ENCODE measurements at regions not wholly inside any gene's neighbourhood (a gene's known extent, or its start where the extent isn't known, plus 50 kb on each side); places are given as distances from the start of the nearest gene placed in this dataset.

GRCh38 chr5:84647581-84647980 lies 262.9 kb upstream of the EDIL3 start:
- H3K4me1 Mint-ChIP-seq = no peaks in the 10 kb centered on the region

GRCh38 chr5:84642795-84643194 lies 258.1 kb upstream of the EDIL3 start:
- Mint-ChIP-seq H3K4me3 (no peak overlapping the region), H3K4me1 (no peaks in the 10 kb centered on the region), H3K27ac (no peak overlapping the region), H3K27me3 (no peaks in the 10 kb centered on the region), H3K9me3 (peaks cover 0 to 8% (median 0%) of the 10 kb centered on the region in 9 donors), H3K36me3 (no peaks in the 10 kb centered on the region)
- ATAC-seq (no peak), DNase-seq (no peak)
- POLR2A ChIA-PET = no interaction called here

More at GRCh38 chr5:84647581-84647980, 262.9 kb upstream of the EDIL3 start:
- Mint-ChIP-seq H3K27me3 (no peaks in the 10 kb centered on the region), H3K36me3 (no peaks in the 10 kb centered on the region), H3K9me3 (peaks cover 0 to 21% (median 0%) of the 10 kb centered on the region in 9 donors), H3K4me3 (no peak overlapping the region), H3K27ac (no peak overlapping the region)
- ATAC-seq (no peak), DNase-seq (no peak)
- POLR2A ChIA-PET = no interaction called here

GRCh38 chr5:84642324-84642723 lies 257.6 kb upstream of the EDIL3 start:
- DNase-seq (no peak), ATAC-seq (no peak)
- no peak overlapping the region for H3K27ac Mint-ChIP-seq
- H3K9me3 Mint-ChIP-seq = peaks cover 0 to 3% (median 0%) of the 10 kb centered on the region in 9 donors
- no peaks in the 10 kb centered on the region for H3K36me3 Mint-ChIP-seq
- H3K4me3 Mint-ChIP-seq = no peak overlapping the region
- no peaks in the 10 kb centered on the region for H3K27me3 Mint-ChIP-seq
- no peaks in the 10 kb centered on the region for H3K4me1 Mint-ChIP-seq
- POLR2A ChIA-PET = no interaction called here

GRCh38 chr5:84637662-84638375 lies 253.1 kb upstream of the EDIL3 start:
- H3K27me3 Mint-ChIP-seq = peaks cover 0 to 2% (median 0%) of the 10 kb centered on the region in 5 donors
- ATAC-seq (no peak), DNase-seq (no peak)
- H3K4me1 Mint-ChIP-seq = no peaks in the 10 kb centered on the region
- POLR2A ChIA-PET = no interaction called here
- H3K9me3 Mint-ChIP-seq = peaks cover 0 to 3% (median 0%) of the 10 kb centered on the region in 9 donors
- no peaks in the 10 kb centered on the region for H3K36me3 Mint-ChIP-seq
- H3K27ac Mint-ChIP-seq = peak overlapping the region in 1 of 10 donors; percentile 47
- H3K4me3 Mint-ChIP-seq = no peak overlapping the region

GRCh38 chr5:84635235-84636055 lies 250.8 kb upstream of the EDIL3 start:
- POLR2A ChIA-PET = no interaction called here

GRCh38 chr5:84634256-84634655 lies 249.6 kb upstream of the EDIL3 start:
- peaks cover 0 to 3% (median 0%) of the 10 kb centered on the region in 9 donors for H3K9me3 Mint-ChIP-seq
- H3K36me3 Mint-ChIP-seq = no peaks in the 10 kb centered on the region
- no peaks in the 10 kb centered on the region for H3K4me1 Mint-ChIP-seq
- POLR2A ChIA-PET = no interaction called here
- no peak overlapping the region for H3K4me3 Mint-ChIP-seq
- H3K27ac Mint-ChIP-seq = no peak overlapping the region
- ATAC-seq = no peak
- no peak for DNase-seq
- peaks cover 0 to 2% (median 0%) of the 10 kb centered on the region in 5 donors for H3K27me3 Mint-ChIP-seq

More at GRCh38 chr5:84635235-84636055, 250.8 kb upstream of the EDIL3 start:
- Mint-ChIP-seq H3K36me3 (no peaks in the 10 kb centered on the region), H3K9me3 (peaks cover 0 to 3% (median 0%) of the 10 kb centered on the region in 9 donors), H3K27ac (no peak overlapping the region), H3K4me3 (no peak overlapping the region), H3K4me1 (no peaks in the 10 kb centered on the region), H3K27me3 (peaks cover 0 to 2% (median 0%) of the 10 kb centered on the region in 5 donors)
- ATAC-seq (no peak), DNase-seq (peak in 1 of 10 donors; percentile 1)

- ATAC-seq (no peak), DNase-seq (no peak)
- POLR2A ChIA-PET = no interaction called here
- Mint-ChIP-seq H3K4me3 (no peak overlapping the region), H3K27ac (no peak overlapping the region), H3K36me3 (no peaks in the 10 kb centered on the region), H3K4me1 (no peaks in the 10 kb centered on the region), H3K9me3 (peaks cover 0 to 3% (median 0%) of the 10 kb centered on the region in 9 donors), H3K27me3 (peaks cover 0 to 2% (median 0%) of the 10 kb centered on the region in 5 donors)
Observed at GRCh38 chr5:84632418-84632817, 247.7 kb upstream of the EDIL3 start.

GRCh38 chr5:84628918-84629317 lies 244.2 kb upstream of the EDIL3 start:
- no peak for ATAC-seq
- Mint-ChIP-seq H3K36me3 (no peaks in the 10 kb centered on the region), H3K27me3 (no peaks in the 10 kb centered on the region), H3K4me3 (no peak overlapping the region), H3K9me3 (peaks cover 0 to 3% (median 0%) of the 10 kb centered on the region in 9 donors), H3K4me1 (peaks cover 3 to 6% (median 3%) of the 10 kb centered on the region in 4 donors), H3K27ac (no peak overlapping the region)
- DNase-seq = no peak
- POLR2A ChIA-PET = no interaction called here

- Mint-ChIP-seq H3K27me3 (no peaks in the 10 kb centered on the region), H3K4me1 (peaks cover 4 to 8% (median 7%) of the 10 kb centered on the region in 4 donors), H3K27ac (no peak overlapping the region), H3K4me3 (peak overlapping the region in 2 of 10 donors; percentile 1 to 10), H3K9me3 (no peaks in the 10 kb centered on the region), H3K36me3 (no peaks in the 10 kb centered on the region)
- POLR2A ChIA-PET = no interaction called here
- ATAC-seq (peak in 1 of 2 donors; percentile 59), DNase-seq (peak in 3 of 10 donors; percentile 7 to 33 (median 10))
Observed at GRCh38 chr5:84623019-84623418, 238.3 kb upstream of the EDIL3 start.

- ATAC-seq = no peak
- no peak for DNase-seq
- H3K27me3 Mint-ChIP-seq = no peaks in the 10 kb centered on the region
- H3K4me3 Mint-ChIP-seq = no peak overlapping the region
- POLR2A ChIA-PET = no interaction called here
- peaks cover 4 to 8% (median 7%) of the 10 kb centered on the region in 4 donors for H3K4me1 Mint-ChIP-seq
- H3K36me3 Mint-ChIP-seq = no peaks in the 10 kb centered on the region
- no peak overlapping the region for H3K27ac Mint-ChIP-seq
- H3K9me3 Mint-ChIP-seq = no peaks in the 10 kb centered on the region
Observed at GRCh38 chr5:84622461-84622860, 237.8 kb upstream of the EDIL3 start.

GRCh38 chr5:84618262-84618661 lies 233.6 kb upstream of the EDIL3 start:
- no peak overlapping the region for H3K4me3 Mint-ChIP-seq
- no peaks in the 10 kb centered on the region for H3K36me3 Mint-ChIP-seq
- H3K27ac Mint-ChIP-seq = no peak overlapping the region
- H3K9me3 Mint-ChIP-seq = no peaks in the 10 kb centered on the region
- peaks cover 0 to 4% (median 1%) of the 10 kb centered on the region in 4 donors for H3K4me1 Mint-ChIP-seq
- no peaks in the 10 kb centered on the region for H3K27me3 Mint-ChIP-seq
- POLR2A ChIA-PET = no interaction called here
- DNase-seq (no peak), ATAC-seq (no peak)

GRCh38 chr5:84614906-84615305 lies 230.2 kb upstream of the EDIL3 start:
- no peak overlapping the region for H3K4me3 Mint-ChIP-seq
- POLR2A ChIA-PET = no interaction called here
- no peaks in the 10 kb centered on the region for H3K9me3 Mint-ChIP-seq
- no peak overlapping the region for H3K27ac Mint-ChIP-seq
- no peak for ATAC-seq
- no peak for DNase-seq
- no peaks in the 10 kb centered on the region for H3K36me3 Mint-ChIP-seq
- no peaks in the 10 kb centered on the region for H3K4me1 Mint-ChIP-seq
- H3K27me3 Mint-ChIP-seq = peaks cover 0 to 1% (median 0%) of the 10 kb centered on the region in 5 donors

GRCh38 chr5:84606784-84607183 lies 222.1 kb upstream of the EDIL3 start:
- no peaks in the 10 kb centered on the region for H3K9me3 Mint-ChIP-seq
- no peaks in the 10 kb centered on the region for H3K36me3 Mint-ChIP-seq
- DNase-seq (no peak), ATAC-seq (no peak)
- peaks cover 0 to 1% (median 0%) of the 10 kb centered on the region in 5 donors for H3K27me3 Mint-ChIP-seq
- no peak overlapping the region for H3K4me3 Mint-ChIP-seq
- H3K4me1 Mint-ChIP-seq = no peaks in the 10 kb centered on the region
- POLR2A ChIA-PET = no interaction called here
- H3K27ac Mint-ChIP-seq = no peak overlapping the region
